ENCODE measurements at regions not wholly inside any gene's neighbourhood (a gene's known extent, or its start where the extent isn't known, plus 50 kb on each side); places are given as distances from the start of the nearest gene placed in this dataset.

GRCh38 chr22:22125579-22126468 is 118.8 kb upstream of the VPREB1 start:
- H3K36me3 ChIP-seq (ENCODE audit: low read depth, missing control alignments) = no peaks in the 10 kb centered on the region
- intact Hi-C loops (cut with DNase I; ENCODE audit: low total_unique reads) = no loop called here
- no peaks in the 10 kb centered on the region for H3K27me3 ChIP-seq
- DNase-seq = no peak
- no peak for TF ChIP-seq CTCF (IDR thresholded peaks at IDR 0.05)
- no peak for TF ChIP-seq POLR2A (IDR thresholded peaks at IDR 0.05)
- H3K4me1 ChIP-seq = no peaks in the 10 kb centered on the region
- H3K27ac ChIP-seq = no peak overlapping the region
- WGBS, 2 donors = 41 to 71% methylated on average over 8 to 24 of the region's 24 CpGs
- H3K9me3 ChIP-seq = no peaks in the 10 kb centered on the region
- no peak overlapping the region for H3K4me3 ChIP-seq

GRCh38 chr22:22125028-22125578 is 119.5 kb upstream of the VPREB1 start:
- H3K4me1 ChIP-seq = no peaks in the 10 kb centered on the region
- no peak overlapping the region for H3K27ac ChIP-seq
- no peaks in the 10 kb centered on the region for H3K27me3 ChIP-seq
- no peak for DNase-seq
- no peaks in the 10 kb centered on the region for H3K36me3 ChIP-seq (ENCODE audit: low read depth, missing control alignments)
- no peaks in the 10 kb centered on the region for H3K9me3 ChIP-seq
- 49 to 62% methylated on average over 5 to 19 of the region's 19 CpGs for WGBS, 2 donors
- intact Hi-C loops (cut with DNase I; ENCODE audit: low total_unique reads) = no loop called here
- TF ChIP-seq POLR2A (IDR thresholded peaks at IDR 0.05) = no peak
- no peak for TF ChIP-seq CTCF (IDR thresholded peaks at IDR 0.05)
- H3K4me3 ChIP-seq = no peak overlapping the region

- WGBS, 2 donors = 32 to 67% methylated on average over 9 to 12 of the region's 12 CpGs
- peak overlapping the region; percentile 15 to 44 for H3K4me3 ChIP-seq
- DNase-seq = no peak
- H3K27ac ChIP-seq = no peak overlapping the region
- no peaks in the 10 kb centered on the region for H3K9me3 ChIP-seq
- TF ChIP-seq POLR2A (IDR thresholded peaks at IDR 0.05) (no peak), CTCF (IDR thresholded peaks at IDR 0.05) (no peak)
- no peaks in the 10 kb centered on the region for H3K36me3 ChIP-seq (ENCODE audit: low read depth, missing control alignments)
- no peaks in the 10 kb centered on the region for H3K27me3 ChIP-seq
- intact Hi-C loops (cut with DNase I; ENCODE audit: low total_unique reads) = no loop called here
- no peaks in the 10 kb centered on the region for H3K4me1 ChIP-seq
Measured at GRCh38 chr22:22124374-22124773, 120.2 kb upstream of the VPREB1 start.

- H3K9me3 ChIP-seq = no peaks in the 10 kb centered on the region
- H3K27me3 ChIP-seq = no peaks in the 10 kb centered on the region
- peak overlapping the region; percentile 15 to 44 for H3K4me3 ChIP-seq
- intact Hi-C loops (cut with DNase I; ENCODE audit: low total_unique reads) = no loop called here
- DNase-seq = peak; percentile 72
- no peak overlapping the region for H3K27ac ChIP-seq
- H3K36me3 ChIP-seq (ENCODE audit: low read depth, missing control alignments) = no peaks in the 10 kb centered on the region
- H3K4me1 ChIP-seq = no peaks in the 10 kb centered on the region
- WGBS, 2 donors = 63 to 65% methylated on average over 14 to 15 of the region's 15 CpGs
- no peak for TF ChIP-seq POLR2A (IDR thresholded peaks at IDR 0.05)
- no peak for TF ChIP-seq CTCF (IDR thresholded peaks at IDR 0.05)
Measured at GRCh38 chr22:22123960-22124278, 120.7 kb upstream of the VPREB1 start.

All from testis (tissue), 2 donors.